HG02970 (cell line): ENCODE measurements at regions not wholly inside any gene's neighbourhood (a gene's known extent, or its start where the extent isn't known, plus 50 kb on each side); places are given as distances from the start of the nearest gene placed in this dataset.
"Not testable (repeated sequence)": the region's sequence is repeated elsewhere in the genome, so short reads cannot be mapped to it uniquely, and the experiment has no call there.

Experiments used
- ATAC-seq: cut with Tn5 transposase; IDR thresholded peaks from one replicate; pipeline ENCODE4 v1.9.1; 2021; ENCODE audit warnings: mild to moderate bottlenecking, moderate library complexity, moderate number of reproducible peaks; ENCODE audit not compliant: unreplicated experiment, low FRiP score

GRCh38 chr20:54323227-54323734 is 115.4 kb downstream of the PFDN4 start:
- ATAC-seq: no peak

- no peak for ATAC-seq
Observed at GRCh38 chr20:54324041-54324440, 116.2 kb downstream of the PFDN4 start.

- no peak for ATAC-seq
Observed at GRCh38 chr20:54324652-54325285, 116.9 kb downstream of the PFDN4 start.

GRCh38 chr20:54335299-54335698 is 127.4 kb downstream of the PFDN4 start:
- ATAC-seq: no peak

- ATAC-seq: no peak
Observed at GRCh38 chr20:54337144-54337543, 129.3 kb downstream of the PFDN4 start.

- ATAC-seq: no peak
Observed at GRCh38 chr20:54339093-54339492, 131.2 kb downstream of the PFDN4 start.

- ATAC-seq: no peak
Observed at GRCh38 chr20:54340206-54340605, 132.3 kb downstream of the PFDN4 start.

GRCh38 chr20:54340667-54341081 is 132.8 kb downstream of the PFDN4 start:
- ATAC-seq: no peak

GRCh38 chr20:54342258-54342920 is 133.0 kb upstream of the DOK5 start:
- ATAC-seq: no peak

- ATAC-seq: no peak
Observed at GRCh38 chr20:54343099-54343498, 132.3 kb upstream of the DOK5 start.

GRCh38 chr20:54343634-54344033 is 131.8 kb upstream of the DOK5 start:
- no peak for ATAC-seq

GRCh38 chr20:54344832-54345231 is 130.6 kb upstream of the DOK5 start:
- no peak for ATAC-seq

GRCh38 chr20:54345301-54345724 is 130.1 kb upstream of the DOK5 start:
- ATAC-seq: peak; percentile 84

- ATAC-seq: no peak
Observed at GRCh38 chr20:54345821-54346220, 129.6 kb upstream of the DOK5 start.

GRCh38 chr20:54346276-54346675 is 129.1 kb upstream of the DOK5 start:
- no peak for ATAC-seq

- no peak for ATAC-seq
Observed at GRCh38 chr20:54347166-54347833, 128.1 kb upstream of the DOK5 start.

GRCh38 chr20:54350415-54350814 is 125.0 kb upstream of the DOK5 start:
- no peak for ATAC-seq

- no peak for ATAC-seq
Observed at GRCh38 chr20:54351371-54352136, 123.8 kb upstream of the DOK5 start.

- ATAC-seq: not testable (repeated sequence)
Observed at GRCh38 chr20:54352541-54352940, 122.9 kb upstream of the DOK5 start.

- ATAC-seq: no peak
Observed at GRCh38 chr20:54353292-54353691, 122.1 kb upstream of the DOK5 start.
